ENCODE measurements at regions not wholly inside any gene's neighbourhood (a gene's known extent, or its start where the extent isn't known, plus 50 kb on each side); places are given as distances from the start of the nearest gene placed in this dataset.

GRCh38 chr14:105839425-105840265 is 313.3 kb downstream of the TMEM121 start (continued):
- TF ChIP-seq REST (IDR thresholded peaks at IDR 0.05) (no peak), HDAC2 (IDR thresholded peaks at IDR 0.05) (no peak), NFE2L2 (conservative IDR thresholded peaks at IDR 0.05; ENCODE audit: low read length) (no peak)
- TF ChIP-seq, protein P1, sequence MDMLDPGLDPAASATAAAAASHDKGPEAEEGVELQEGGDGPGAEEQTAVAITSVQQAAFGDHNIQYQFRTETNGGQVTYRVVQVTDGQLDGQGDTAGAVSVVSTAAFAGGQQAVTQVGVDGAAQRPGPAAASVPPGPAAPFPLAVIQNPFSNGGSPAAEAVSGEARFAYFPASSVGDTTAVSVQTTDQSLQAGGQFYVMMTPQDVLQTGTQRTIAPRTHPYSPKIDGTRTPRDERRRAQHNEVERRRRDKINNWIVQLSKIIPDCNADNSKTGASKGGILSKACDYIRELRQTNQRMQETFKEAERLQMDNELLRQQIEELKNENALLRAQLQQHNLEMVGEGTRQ (IDR thresholded peaks at IDR 0.05) = no peak

DNA sequence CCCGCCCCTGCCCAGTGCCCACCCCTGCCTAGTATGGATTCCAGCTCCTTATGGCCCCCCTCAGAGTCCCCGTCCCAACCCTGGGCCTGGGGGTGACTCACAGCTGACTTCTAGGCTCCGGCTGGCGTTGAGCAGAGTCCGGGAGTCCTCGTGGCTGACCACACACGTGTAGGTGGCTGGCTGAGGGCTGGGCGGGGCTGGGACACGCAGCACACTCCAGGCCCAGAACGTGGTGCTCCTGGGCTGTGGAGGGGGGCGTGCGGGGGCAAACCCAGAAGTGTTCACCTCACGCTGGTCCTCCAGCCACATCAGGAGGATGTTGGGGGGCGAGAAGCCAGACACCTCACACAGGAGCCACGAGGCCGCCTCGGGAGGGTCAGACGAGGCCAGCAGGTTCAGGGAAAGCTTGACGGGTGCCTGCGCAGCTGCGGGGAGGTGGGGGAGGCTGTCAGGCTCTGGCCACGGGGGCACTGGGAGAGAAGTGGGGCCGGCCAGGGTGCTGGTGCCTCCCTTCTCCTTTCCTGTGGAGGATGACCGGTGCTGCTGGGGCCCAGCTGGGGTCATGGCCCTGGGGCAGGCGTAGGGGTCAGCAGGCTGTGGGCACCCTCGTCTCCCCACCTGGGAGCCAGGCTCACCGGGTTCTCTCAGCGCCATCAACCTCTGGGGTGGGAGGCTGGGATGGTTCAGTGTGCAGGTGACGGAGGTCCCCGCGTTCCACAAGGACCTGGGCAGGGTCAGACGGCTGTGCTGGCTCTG is 314.1 kb downstream of the TMEM121 start:
- WGBS (ENCODE audit: missing lambda C conversion rate) = 57% methylated on average over 10 of the region's 32 CpGs
- no peak overlapping the region for H3K4me2 ChIP-seq
- POLR2A ChIA-PET = no interaction called here
- no peak overlapping the region for H3K27ac ChIP-seq
- H3K4me3 ChIP-seq = no peak overlapping the region
- H3K9me3 ChIP-seq = no peaks in the 10 kb centered on the region
- no peak; a peak in 1 of 6 replicates for ATAC-seq
- DNase-seq (ENCODE audit: low read depth in 1 of 2, low spot score in 1 of 2) = no peak
- TF ChIP-seq ZNF302 (CRISPR knock-in tag; IDR thresholded peaks at IDR 0.05) (no peak), BCL3 (IDR thresholded peaks at IDR 0.05) (no peak), JUN (IDR thresholded peaks at IDR 0.05) (no peak), NFE2L2 (conservative IDR thresholded peaks at IDR 0.05; ENCODE audit: low read length) (no peak), CHD4 (IDR thresholded peaks at IDR 0.05; ENCODE audit: borderline replicate concordance) (no peak), NPAS2 (CRISPR knock-in tag; IDR thresholded peaks at IDR 0.05; ENCODE audit: borderline replicate concordance) (no peak), ZFP36 (IDR thresholded peaks at IDR 0.05; ENCODE audit: borderline replicate concordance, partially characterized antibody) (no peak), REST (IDR thresholded peaks at IDR 0.05) (no peak), RFX5 (IDR thresholded peaks at IDR 0.05) (no peak), POLR2A (IDR thresholded peaks at IDR 0.05; ENCODE audit: low read length) (no peak), ESRRA (IDR thresholded peaks at IDR 0.05; ENCODE audit: borderline replicate concordance, low read length) (no peak), SREBF2 (IDR thresholded peaks at IDR 0.05) (no peak), RCOR1 (IDR thresholded peaks at IDR 0.05; ENCODE audit: low read depth, low read length) (no peak), RAD21 (conservative IDR thresholded peaks at IDR 0.05 in 1 of 2, IDR thresholded peaks at IDR 0.05 in 1 of 2) (no peak), MYC (IDR thresholded peaks at IDR 0.05; ENCODE audit: borderline replicate concordance, low read length) (no peak), HEYL (CRISPR knock-in tag; IDR thresholded peaks at IDR 0.05) (no peak), NR3C1 (IDR thresholded peaks at IDR 0.05) (no peak)
- TF ChIP-seq, protein P2, sequence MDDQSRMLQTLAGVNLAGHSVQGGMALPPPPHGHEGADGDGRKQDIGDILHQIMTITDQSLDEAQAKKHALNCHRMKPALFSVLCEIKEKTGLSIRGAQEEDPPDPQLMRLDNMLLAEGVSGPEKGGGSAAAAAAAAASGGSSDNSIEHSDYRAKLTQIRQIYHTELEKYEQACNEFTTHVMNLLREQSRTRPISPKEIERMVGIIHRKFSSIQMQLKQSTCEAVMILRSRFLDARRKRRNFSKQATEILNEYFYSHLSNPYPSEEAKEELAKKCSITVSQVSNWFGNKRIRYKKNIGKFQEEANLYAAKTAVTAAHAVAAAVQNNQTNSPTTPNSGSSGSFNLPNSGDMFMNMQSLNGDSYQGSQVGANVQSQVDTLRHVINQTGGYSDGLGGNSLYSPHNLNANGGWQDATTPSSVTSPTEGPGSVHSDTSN (IDR thresholded peaks at IDR 0.05) = no peak
- TF ChIP-seq, protein P3, sequence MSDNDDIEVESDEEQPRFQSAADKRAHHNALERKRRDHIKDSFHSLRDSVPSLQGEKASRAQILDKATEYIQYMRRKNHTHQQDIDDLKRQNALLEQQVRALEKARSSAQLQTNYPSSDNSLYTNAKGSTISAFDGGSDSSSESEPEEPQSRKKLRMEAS (IDR thresholded peaks at IDR 0.05) = no peak
- TF ChIP-seq, protein P4, sequence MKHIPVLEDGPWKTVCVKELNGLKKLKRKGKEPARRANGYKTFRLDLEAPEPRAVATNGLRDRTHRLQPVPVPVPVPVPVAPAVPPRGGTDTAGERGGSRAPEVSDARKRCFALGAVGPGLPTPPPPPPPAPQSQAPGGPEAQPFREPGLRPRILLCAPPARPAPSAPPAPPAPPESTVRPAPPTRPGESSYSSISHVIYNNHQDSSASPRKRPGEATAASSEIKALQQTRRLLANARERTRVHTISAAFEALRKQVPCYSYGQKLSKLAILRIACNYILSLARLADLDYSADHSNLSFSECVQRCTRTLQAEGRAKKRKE (CRISPR knock-in tag; IDR thresholded peaks at IDR 0.05; ENCODE audit: low read depth) = no peak
- no peak for FAIRE-seq
- CTCF ChIA-PET = no interaction called here
- H3K4me1 ChIP-seq = no peaks in the 10 kb centered on the region
